ENCODE measurements at regions not wholly inside any gene's neighbourhood (a gene's known extent, or its start where the extent isn't known, plus 50 kb on each side); places are given as distances from the start of the nearest gene placed in this dataset.

DNA sequence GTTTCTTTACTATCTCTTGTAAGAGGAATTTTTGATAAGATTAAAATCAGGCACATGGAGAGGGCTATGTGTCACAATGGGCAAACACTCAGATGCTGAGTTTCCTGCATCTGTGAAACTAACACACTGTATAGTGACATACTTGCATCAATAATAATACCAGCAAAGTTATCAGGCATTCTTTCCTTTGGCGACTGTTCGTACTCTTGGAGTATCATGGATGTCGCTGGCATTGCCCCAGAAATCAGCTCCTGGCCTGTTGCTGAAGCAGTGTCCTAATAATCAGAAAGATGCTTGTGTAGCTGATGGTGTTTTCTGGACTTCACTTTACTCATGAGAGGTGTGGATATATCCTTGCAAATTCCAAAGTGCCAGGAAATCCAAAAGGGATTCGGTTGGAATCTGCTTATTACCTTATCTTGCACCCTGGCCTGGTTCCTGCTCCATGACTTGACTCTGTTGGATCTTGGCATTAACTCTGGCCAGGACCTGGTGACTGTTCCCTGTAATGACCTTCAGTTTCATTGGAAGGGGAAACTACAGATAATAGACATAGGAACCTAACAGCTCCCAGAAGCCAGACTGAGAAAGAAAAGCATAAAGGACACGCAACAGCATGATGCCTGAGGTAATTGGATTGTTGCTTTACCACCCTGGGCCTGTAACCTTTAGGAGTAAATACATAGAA, 762.5 kb upstream of the GRIA3 start:
- TF ChIP-seq CTCF (IDR thresholded peaks at IDR 0.05; ENCODE audit: insufficient read depth, low read length, poor library complexity, severe bottlenecking) (no peak), EZH2phosphoT487 (conservative IDR thresholded peaks at IDR 0.05; ENCODE audit: low read length) (no peak)
